Parathyroid adenoma (tissue), 2 donors: ENCODE measurements at regions not wholly inside any gene's neighbourhood (a gene's known extent, or its start where the extent isn't known, plus 50 kb on each side); places are given as distances from the start of the nearest gene placed in this dataset.

Source experiments
- H2AFZ ChIP-seq: fragments of 300-600 bp; sonication (generic); one replicate; pipeline ENCODE4 v1.7.0; 2017; ENCODE audit warnings: antibody characterized with exemption, mild to moderate bottlenecking
- H3K27ac ChIP-seq: fragments of 300-600 bp; sonication (generic); one replicate; pipeline ENCODE4 v1.7.0; 2017
- H3K27me3 ChIP-seq: fragments of 300-600 bp; sonication (generic); one replicate; pipeline ENCODE4 v1.7.0; 2017; ENCODE audit warnings: low read length; ENCODE audit not compliant: control insufficient read depth, insufficient read depth
- H3K36me3 ChIP-seq: fragments of 300-600 bp; sonication (generic); one replicate; pipeline ENCODE4 v1.7.0; 2017; ENCODE audit warnings: low read length; ENCODE audit not compliant: control insufficient read depth, insufficient read depth
- H3K4me1 ChIP-seq: fragments of 300-600 bp; sonication (generic); one replicate; pipeline ENCODE4 v1.7.0; 2017; ENCODE audit warnings: control low read depth
- H3K4me2 ChIP-seq: fragments of 300-600 bp; sonication (generic); one replicate; pipeline ENCODE4 v1.7.0; 2017; ENCODE audit warnings: low read length
- H3K4me3 ChIP-seq: fragments of 300-600 bp; sonication (generic); one replicate; pipeline ENCODE4 v1.7.0; 2017; ENCODE audit warnings: low read depth, low read length
- H3K79me2 ChIP-seq: fragments of 300-600 bp; sonication (generic); one replicate; pipeline ENCODE4 v1.7.0; 2017; ENCODE audit warnings: control low read depth
- H3K9ac ChIP-seq: fragments of 300-600 bp; sonication (generic); one replicate; pipeline ENCODE4 v1.7.0; 2017; ENCODE audit warnings: mild to moderate bottlenecking
- H3K9me3 ChIP-seq: fragments of 300-600 bp; sonication (generic); one replicate; pipeline ENCODE4 v1.7.0; 2017; ENCODE audit warnings: low read length; ENCODE audit not compliant: control insufficient read depth
- CTCF ChIP-seq: fragments of 300-600 bp; sonication (generic); IDR thresholded peaks from one replicate; pipeline ENCODE4 v1.7.0; 2017; ENCODE audit warnings: antibody characterized with exemption, mild to moderate bottlenecking
- donor health status: primary hyperparathyroidism.

GRCh38 chr6:4672772-4673171 is 103.4 kb upstream of the CDYL start:
- TF ChIP-seq CTCF, result no peak
- Histone ChIP-seq H3K27me3 (no peaks in the 10 kb centered on the region), H3K4me2 (no peak overlapping the region), H2AFZ (no peak overlapping the region), H3K9ac (no peak overlapping the region), H3K36me3 (no peaks in the 10 kb centered on the region), H3K4me3 (no peak overlapping the region), H3K4me1 (no peaks in the 10 kb centered on the region), H3K79me2 (no peaks in the 10 kb centered on the region), H3K27ac (no peak overlapping the region), H3K9me3 (no peaks in the 10 kb centered on the region)

- Histone ChIP-seq H3K4me1 (no peaks in the 10 kb centered on the region), H3K27ac (no peak overlapping the region), H3K79me2 (no peaks in the 10 kb centered on the region), H3K4me3 (no peak overlapping the region), H3K9ac (no peak overlapping the region), H3K36me3 (no peaks in the 10 kb centered on the region), H3K4me2 (no peak overlapping the region), H3K27me3 (no peaks in the 10 kb centered on the region), H3K9me3 (no peaks in the 10 kb centered on the region), H2AFZ (no peak overlapping the region)
- no peak for TF ChIP-seq CTCF
Measured at GRCh38 chr6:4671587-4672115, 104.6 kb upstream of the CDYL start.

- Histone ChIP-seq H3K27ac (no peak overlapping the region), H2AFZ (no peak overlapping the region), H3K9me3 (no peaks in the 10 kb centered on the region), H3K36me3 (no peaks in the 10 kb centered on the region), H3K9ac (no peak overlapping the region), H3K79me2 (no peaks in the 10 kb centered on the region), H3K4me3 (no peak overlapping the region), H3K27me3 (no peaks in the 10 kb centered on the region), H3K4me2 (no peak overlapping the region), H3K4me1 (no peaks in the 10 kb centered on the region)
- no peak for TF ChIP-seq CTCF
Measured at GRCh38 chr6:4670824-4671409, 105.3 kb upstream of the CDYL start.

- Histone ChIP-seq H2AFZ (no peak overlapping the region), H3K4me1 (no peaks in the 10 kb centered on the region), H3K4me2 (no peak overlapping the region), H3K79me2 (no peaks in the 10 kb centered on the region), H3K9ac (no peak overlapping the region), H3K36me3 (no peaks in the 10 kb centered on the region), H3K27ac (no peak overlapping the region), H3K27me3 (no peaks in the 10 kb centered on the region), H3K4me3 (no peak overlapping the region), H3K9me3 (no peaks in the 10 kb centered on the region)
- no peak for TF ChIP-seq CTCF
Measured at GRCh38 chr6:4670290-4670689, 105.9 kb upstream of the CDYL start.
